GM23338 (cell line): ENCODE measurements at regions not wholly inside any gene's neighbourhood (a gene's known extent, or its start where the extent isn't known, plus 50 kb on each side); places are given as distances from the start of the nearest gene placed in this dataset.
"Not testable (repeated sequence)": the region's sequence is repeated elsewhere in the genome, so short reads cannot be mapped to it uniquely, and the experiment has no call there.

Source experiments
- ATAC-seq: fragments of 200-7000 bp; cut with Tn5 transposase; 3 replicates; pipeline ENCODE4 v1.9.1; 2020
- DNase-seq: peaks from one replicate; pipeline ENCODE4 v3.0.0-alpha.2; 2015; ENCODE audit warnings: low spot score
- H2AFZ ChIP-seq: fragments of 200-600 bp; sonication (generic); 2 replicates; pipeline ENCODE4 v1.8.0; 2016; ENCODE audit warnings: antibody characterized with exemption, mild to moderate bottlenecking, moderate library complexity
- H3F3A ChIP-seq: fragments of 200-600 bp; sonication (generic); replicated peaks from 2 replicates; pipeline ENCODE4 v1.8.0; 2017; ENCODE audit warnings: antibody characterized with exemption, mixed run types, low read depth
- H3K27ac ChIP-seq: fragments of 200-600 bp; sonication (generic); 2 replicates; pipeline ENCODE4 v1.6.1; 2016; ENCODE audit warnings: low read depth
- H3K27me3 ChIP-seq: fragments of 200-600 bp; sonication (generic); 2 replicates; pipeline ENCODE4 v1.8.0; 2016; ENCODE audit warnings: mild to moderate bottlenecking, mixed run types, moderate library complexity; ENCODE audit not compliant: insufficient read depth
- H3K36me3 ChIP-seq: fragments of 200-600 bp; sonication (generic); 2 replicates; pipeline ENCODE4 v1.8.0; 2016; ENCODE audit warnings: mild to moderate bottlenecking; ENCODE audit not compliant: insufficient read depth
- H3K4me1 ChIP-seq: fragments of 200-600 bp; sonication (generic); 2 replicates; pipeline ENCODE4 v1.8.0; 2016; ENCODE audit warnings: mild to moderate bottlenecking, moderate library complexity; ENCODE audit not compliant: insufficient read depth
- H3K4me2 ChIP-seq: fragments of 200-600 bp; sonication (generic); 2 replicates; pipeline ENCODE4 v1.7.1; 2017; ENCODE audit warnings: mixed run types
- H3K4me3 ChIP-seq: fragments of 200-600 bp; sonication (generic); 2 replicates; pipeline ENCODE4 v1.6.1; 2016; ENCODE audit warnings: mixed run types
- H3K79me2 ChIP-seq: fragments of 200-600 bp; sonication (generic); replicated peaks from 2 replicates; pipeline ENCODE4 v1.8.0; 2017; ENCODE audit warnings: mild to moderate bottlenecking; ENCODE audit not compliant: insufficient read depth
- H3K9me2 ChIP-seq: fragments of 200-600 bp; sonication (generic); 2 replicates; pipeline ENCODE4 v1.8.0; 2017; ENCODE audit not compliant: insufficient read depth
- H4K20me1 ChIP-seq: fragments of 200-600 bp; sonication (generic); replicated peaks from 2 replicates; pipeline ENCODE4 v1.8.0; 2017; ENCODE audit warnings: mild to moderate bottlenecking; ENCODE audit not compliant: insufficient read depth
- H3K27ac Mint-ChIP-seq: 2 replicates; pipeline ENCODE4 v1.8.0; 2020; ENCODE audit warnings: inconsistent platforms, mild to moderate bottlenecking, moderate library complexity, mixed read lengths
- H3K27me3 Mint-ChIP-seq: 3 replicates; pipeline ENCODE4 v1.8.0; 2022; ENCODE audit warnings: low read depth, mild to moderate bottlenecking, moderate library complexity, mixed read lengths, inconsistent platforms; ENCODE audit not compliant: insufficient read depth, poor library complexity
- H3K36me3 Mint-ChIP-seq: 3 replicates; pipeline ENCODE4 v1.8.0; 2021; ENCODE audit warnings: low read depth, mild to moderate bottlenecking, inconsistent platforms, moderate library complexity, mixed read lengths
- H3K4me1 Mint-ChIP-seq: 3 replicates; pipeline ENCODE4 v1.8.0; 2020; ENCODE audit warnings: mild to moderate bottlenecking, inconsistent platforms, mixed read lengths
- H3K4me3 Mint-ChIP-seq: 3 replicates; pipeline ENCODE4 v1.8.0; 2021; ENCODE audit warnings: moderate library complexity, mild to moderate bottlenecking, inconsistent platforms, mixed read lengths
- H3K9me3 Mint-ChIP-seq: 3 replicates; pipeline ENCODE4 v1.8.0; 2020; ENCODE audit warnings: moderate library complexity, mild to moderate bottlenecking, inconsistent platforms, mixed read lengths
- CREB1 ChIP-seq: fragments of 250-450 bp; sonication (Bioruptor Pico); IDR thresholded peaks from 2 replicates; pipeline ENCODE4 v1.5.0; 2020; ENCODE audit warnings: low read depth, mild to moderate bottlenecking, moderate library complexity
- EZH2 ChIP-seq: fragments of 200-600 bp; sonication (generic); IDR thresholded peaks from one replicate; pipeline ENCODE4 v1.8.0; 2017; ENCODE audit warnings: antibody characterized with exemption, mild to moderate bottlenecking, low read depth; ENCODE audit not compliant: unreplicated experiment
- JUNB ChIP-seq: IDR thresholded peaks from one replicate; pipeline ENCODE4 v1.6.1; 2016; ENCODE audit warnings: antibody characterized with exemption; ENCODE audit not compliant: unreplicated experiment
- NANOG ChIP-seq: IDR thresholded peaks from 2 replicates; pipeline ENCODE4 v1.6.1; 2016; ENCODE audit warnings: antibody characterized with exemption, borderline replicate concordance
- POLR2AphosphoS5 ChIP-seq: IDR thresholded peaks from 2 replicates; pipeline ENCODE4 v1.6.1; 2016; ENCODE audit warnings: antibody characterized with exemption, low read depth
- STAT1 ChIP-seq: IDR thresholded peaks from one replicate; pipeline ENCODE4 v1.6.1; 2016; ENCODE audit warnings: antibody characterized with exemption; ENCODE audit not compliant: unreplicated experiment
- ZNF114 ChIP-seq: fragments of 250-450 bp; sonication (Bioruptor Pico); IDR thresholded peaks from 2 replicates; pipeline ENCODE4 v1.5.0; 2020; ENCODE audit warnings: mild to moderate bottlenecking, moderate library complexity
- ZNF331 ChIP-seq: fragments of 250-450 bp; sonication (Bioruptor Pico); IDR thresholded peaks from 2 replicates; pipeline ENCODE4 v1.5.0; 2020; ENCODE audit warnings: low read depth, mild to moderate bottlenecking, moderate library complexity
- TF ChIP-seq, protein P1 (sequence below): IDR thresholded peaks from one replicate; pipeline ENCODE4 v1.6.1; 2018; ENCODE audit warnings: antibody characterized with exemption; ENCODE audit not compliant: unreplicated experiment
- TF ChIP-seq, protein P2 (sequence below): IDR thresholded peaks from 2 replicates; pipeline ENCODE4 v1.6.1; 2016; ENCODE audit warnings: antibody characterized with exemption
- TF ChIP-seq, protein P3 (sequence below), 2 experiments: fragments of 200-600 bp in 1 of 2; sonication (generic) in 1 of 2; conservative IDR thresholded peaks; 2 replicates each; pipeline versions ENCODE4 v1.5.1 to v1.6.1; 2016 to 2017; ENCODE audit warnings: antibody characterized with exemption in 2 of 2, low read depth in 2 of 2, mild to moderate bottlenecking in 2 of 2, moderate library complexity in 1 of 2

DNA sequence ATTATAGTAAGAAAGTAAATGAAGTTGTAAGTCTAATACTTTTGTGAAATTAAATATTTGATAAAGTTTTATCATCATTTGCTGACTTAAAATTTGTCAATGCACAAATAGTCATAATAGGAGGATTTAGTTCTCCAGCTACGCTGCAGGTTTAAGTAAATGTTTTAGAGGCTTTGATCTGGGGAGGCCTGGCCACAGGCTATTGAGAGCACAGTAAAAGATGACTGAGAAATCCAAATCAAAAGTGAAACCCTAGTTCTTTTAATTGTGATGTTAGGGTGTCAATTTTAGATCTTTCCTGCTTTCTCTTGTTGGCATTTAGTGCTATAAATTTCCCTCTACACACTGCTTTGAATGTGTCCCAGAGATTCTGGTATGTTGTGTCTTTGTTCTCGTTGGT is 694.3 kb upstream of the ZNF385D start:
- not testable (repeated sequence) for H3K4me3 Mint-ChIP-seq, H3K36me3 ChIP-seq, H3K27me3 Mint-ChIP-seq, H3K79me2 ChIP-seq, H4K20me1 ChIP-seq, H3K4me2 ChIP-seq, H2AFZ ChIP-seq, H3K4me1 Mint-ChIP-seq, H3K9me3 Mint-ChIP-seq, H3K9me2 ChIP-seq, H3K27ac ChIP-seq, H3F3A ChIP-seq, ATAC-seq, H3K4me1 ChIP-seq, DNase-seq, H3K4me3 ChIP-seq, H3K27ac Mint-ChIP-seq, H3K27me3 ChIP-seq, H3K36me3 Mint-ChIP-seq

GRCh38 chr3:22450786-22451400 is 699.9 kb upstream of the ZNF385D start:
- no peak overlapping the region for H3K4me3 Mint-ChIP-seq
- H3K79me2 ChIP-seq = no peaks in the 10 kb centered on the region
- H3K27ac Mint-ChIP-seq = no peak overlapping the region
- H3K27me3 Mint-ChIP-seq = no peaks in the 10 kb centered on the region
- H3K4me1 ChIP-seq = no peaks in the 10 kb centered on the region
- H3K27me3 ChIP-seq = no peaks in the 10 kb centered on the region
- H2AFZ ChIP-seq = no peak overlapping the region; the same call in 1 of the 2 replicates
- ATAC-seq = no peak
- no peaks in the 10 kb centered on the region for H3K9me3 Mint-ChIP-seq
- H3K9me2 ChIP-seq = no peaks in the 10 kb centered on the region
- no peaks in the 10 kb centered on the region for H4K20me1 ChIP-seq
- DNase-seq = no peak
- no peak overlapping the region for H3K4me2 ChIP-seq
- no peaks in the 10 kb centered on the region for H3K36me3 Mint-ChIP-seq
- no peaks in the 10 kb centered on the region for H3F3A ChIP-seq
- no peak overlapping the region for H3K4me3 ChIP-seq
- no peak overlapping the region for H3K27ac ChIP-seq
- no peaks in the 10 kb centered on the region for H3K4me1 Mint-ChIP-seq
- H3K36me3 ChIP-seq = no peaks in the 10 kb centered on the region
- TF ChIP-seq JUNB = no peak
- TF ChIP-seq, protein P1, sequence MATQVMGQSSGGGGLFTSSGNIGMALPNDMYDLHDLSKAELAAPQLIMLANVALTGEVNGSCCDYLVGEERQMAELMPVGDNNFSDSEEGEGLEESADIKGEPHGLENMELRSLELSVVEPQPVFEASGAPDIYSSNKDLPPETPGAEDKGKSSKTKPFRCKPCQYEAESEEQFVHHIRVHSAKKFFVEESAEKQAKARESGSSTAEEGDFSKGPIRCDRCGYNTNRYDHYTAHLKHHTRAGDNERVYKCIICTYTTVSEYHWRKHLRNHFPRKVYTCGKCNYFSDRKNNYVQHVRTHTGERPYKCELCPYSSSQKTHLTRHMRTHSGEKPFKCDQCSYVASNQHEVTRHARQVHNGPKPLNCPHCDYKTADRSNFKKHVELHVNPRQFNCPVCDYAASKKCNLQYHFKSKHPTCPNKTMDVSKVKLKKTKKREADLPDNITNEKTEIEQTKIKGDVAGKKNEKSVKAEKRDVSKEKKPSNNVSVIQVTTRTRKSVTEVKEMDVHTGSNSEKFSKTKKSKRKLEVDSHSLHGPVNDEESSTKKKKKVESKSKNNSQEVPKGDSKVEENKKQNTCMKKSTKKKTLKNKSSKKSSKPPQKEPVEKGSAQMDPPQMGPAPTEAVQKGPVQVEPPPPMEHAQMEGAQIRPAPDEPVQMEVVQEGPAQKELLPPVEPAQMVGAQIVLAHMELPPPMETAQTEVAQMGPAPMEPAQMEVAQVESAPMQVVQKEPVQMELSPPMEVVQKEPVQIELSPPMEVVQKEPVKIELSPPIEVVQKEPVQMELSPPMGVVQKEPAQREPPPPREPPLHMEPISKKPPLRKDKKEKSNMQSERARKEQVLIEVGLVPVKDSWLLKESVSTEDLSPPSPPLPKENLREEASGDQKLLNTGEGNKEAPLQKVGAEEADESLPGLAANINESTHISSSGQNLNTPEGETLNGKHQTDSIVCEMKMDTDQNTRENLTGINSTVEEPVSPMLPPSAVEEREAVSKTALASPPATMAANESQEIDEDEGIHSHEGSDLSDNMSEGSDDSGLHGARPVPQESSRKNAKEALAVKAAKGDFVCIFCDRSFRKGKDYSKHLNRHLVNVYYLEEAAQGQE = no peak
- TF ChIP-seq STAT1 = no peak
- no peak for TF ChIP-seq POLR2AphosphoS5
- TF ChIP-seq, protein P2, sequence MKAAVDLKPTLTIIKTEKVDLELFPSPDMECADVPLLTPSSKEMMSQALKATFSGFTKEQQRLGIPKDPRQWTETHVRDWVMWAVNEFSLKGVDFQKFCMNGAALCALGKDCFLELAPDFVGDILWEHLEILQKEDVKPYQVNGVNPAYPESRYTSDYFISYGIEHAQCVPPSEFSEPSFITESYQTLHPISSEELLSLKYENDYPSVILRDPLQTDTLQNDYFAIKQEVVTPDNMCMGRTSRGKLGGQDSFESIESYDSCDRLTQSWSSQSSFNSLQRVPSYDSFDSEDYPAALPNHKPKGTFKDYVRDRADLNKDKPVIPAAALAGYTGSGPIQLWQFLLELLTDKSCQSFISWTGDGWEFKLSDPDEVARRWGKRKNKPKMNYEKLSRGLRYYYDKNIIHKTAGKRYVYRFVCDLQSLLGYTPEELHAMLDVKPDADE = no peak
- no peak for TF ChIP-seq CREB1 (CRISPR knock-in tag)
- TF ChIP-seq ZNF331 (CRISPR knock-in tag) = no peak
- no peak for TF ChIP-seq NANOG
- TF ChIP-seq ZNF114 (CRISPR knock-in tag) = no peak
- TF ChIP-seq, protein P3, sequence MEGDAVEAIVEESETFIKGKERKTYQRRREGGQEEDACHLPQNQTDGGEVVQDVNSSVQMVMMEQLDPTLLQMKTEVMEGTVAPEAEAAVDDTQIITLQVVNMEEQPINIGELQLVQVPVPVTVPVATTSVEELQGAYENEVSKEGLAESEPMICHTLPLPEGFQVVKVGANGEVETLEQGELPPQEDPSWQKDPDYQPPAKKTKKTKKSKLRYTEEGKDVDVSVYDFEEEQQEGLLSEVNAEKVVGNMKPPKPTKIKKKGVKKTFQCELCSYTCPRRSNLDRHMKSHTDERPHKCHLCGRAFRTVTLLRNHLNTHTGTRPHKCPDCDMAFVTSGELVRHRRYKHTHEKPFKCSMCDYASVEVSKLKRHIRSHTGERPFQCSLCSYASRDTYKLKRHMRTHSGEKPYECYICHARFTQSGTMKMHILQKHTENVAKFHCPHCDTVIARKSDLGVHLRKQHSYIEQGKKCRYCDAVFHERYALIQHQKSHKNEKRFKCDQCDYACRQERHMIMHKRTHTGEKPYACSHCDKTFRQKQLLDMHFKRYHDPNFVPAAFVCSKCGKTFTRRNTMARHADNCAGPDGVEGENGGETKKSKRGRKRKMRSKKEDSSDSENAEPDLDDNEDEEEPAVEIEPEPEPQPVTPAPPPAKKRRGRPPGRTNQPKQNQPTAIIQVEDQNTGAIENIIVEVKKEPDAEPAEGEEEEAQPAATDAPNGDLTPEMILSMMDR (conservative IDR thresholded peaks at IDR 0.05; ENCODE audit: low read depth in 2 of 2) = no peak
- no peak for TF ChIP-seq EZH2
